ENCODE measurements at regions not wholly inside any gene's neighbourhood (a gene's known extent, or its start where the extent isn't known, plus 50 kb on each side); places are given as distances from the start of the nearest gene placed in this dataset.

GRCh38 chr19:30788105-30788765 lies 416.1 kb downstream of the ZNF536 start:
- TF ChIP-seq GATA2 (IDR thresholded peaks at IDR 0.05; ENCODE audit: low read depth, low read length) (no peak), GATA3 (IDR thresholded peaks at IDR 0.05; ENCODE audit: low read depth, low read length) (no peak)

DNA sequence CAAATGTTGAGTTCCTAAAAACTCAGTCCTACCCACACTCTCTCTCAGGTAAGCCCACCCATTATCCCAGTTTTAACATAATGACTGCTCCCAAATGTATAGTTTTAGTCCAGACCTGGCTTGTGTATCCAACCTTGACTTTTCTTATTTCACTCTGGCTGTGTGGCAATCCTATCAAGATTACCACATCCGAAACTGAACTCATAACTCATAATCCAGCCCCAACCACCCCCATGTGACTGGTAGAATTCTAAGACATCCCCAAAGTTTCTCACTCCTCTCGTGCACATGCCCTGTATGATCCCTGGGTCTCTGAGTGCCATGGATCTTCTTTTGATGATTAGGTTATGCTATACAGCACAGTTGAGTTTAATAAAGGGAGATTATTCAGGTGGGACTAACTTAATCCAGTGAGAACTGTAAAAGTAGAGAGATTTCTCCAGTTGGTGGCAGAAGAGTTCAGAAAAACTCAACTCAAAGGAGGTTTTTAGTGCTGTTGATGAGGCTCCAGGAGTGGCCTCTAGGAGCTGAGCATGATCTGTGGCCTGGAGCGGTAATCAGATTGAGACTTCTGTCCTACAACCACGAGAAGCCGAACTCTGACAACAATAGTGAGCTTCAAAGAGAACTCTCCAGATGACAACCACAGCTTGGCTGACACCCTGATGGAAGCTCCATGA lies 413.4 kb downstream of the ZNF536 start:
- TF ChIP-seq GATA2 (IDR thresholded peaks at IDR 0.05; ENCODE audit: low read depth, low read length) = no peak
- no peak for TF ChIP-seq GATA3 (IDR thresholded peaks at IDR 0.05; ENCODE audit: low read depth, low read length)

- TF ChIP-seq GATA3 (IDR thresholded peaks at IDR 0.05; ENCODE audit: low read depth, low read length) = no peak
- no peak for TF ChIP-seq GATA2 (IDR thresholded peaks at IDR 0.05; ENCODE audit: low read depth, low read length)
Measured at GRCh38 chr19:30784850-30785457, 412.8 kb downstream of the ZNF536 start.

- no peak for TF ChIP-seq GATA3 (IDR thresholded peaks at IDR 0.05; ENCODE audit: low read depth, low read length)
- no peak for TF ChIP-seq GATA2 (IDR thresholded peaks at IDR 0.05; ENCODE audit: low read depth, low read length)
Measured at GRCh38 chr19:30783936-30784335, 411.8 kb downstream of the ZNF536 start.

DNA sequence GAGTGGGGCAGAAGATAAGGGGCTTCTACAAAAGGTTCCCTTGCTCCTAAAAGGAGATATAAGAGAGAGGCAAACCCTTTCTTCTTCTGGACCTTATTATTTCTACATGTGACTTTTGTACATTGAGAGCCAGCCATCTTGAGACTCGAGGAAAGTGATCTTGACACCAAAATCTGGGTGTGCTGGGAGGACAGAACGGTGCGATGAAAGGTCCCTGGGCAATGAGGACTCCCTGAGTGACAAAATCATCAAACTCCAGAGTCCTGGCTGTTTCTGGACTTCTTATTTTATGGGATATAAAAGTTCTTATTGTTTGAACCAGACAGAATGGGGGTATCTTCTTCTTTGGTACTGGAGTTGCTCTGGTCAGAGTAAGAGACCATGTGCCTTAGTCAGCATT lies 411.0 kb downstream of the ZNF536 start:
- TF ChIP-seq GATA2 (IDR thresholded peaks at IDR 0.05; ENCODE audit: low read depth, low read length) (no peak), GATA3 (IDR thresholded peaks at IDR 0.05; ENCODE audit: low read depth, low read length) (no peak)

DNA sequence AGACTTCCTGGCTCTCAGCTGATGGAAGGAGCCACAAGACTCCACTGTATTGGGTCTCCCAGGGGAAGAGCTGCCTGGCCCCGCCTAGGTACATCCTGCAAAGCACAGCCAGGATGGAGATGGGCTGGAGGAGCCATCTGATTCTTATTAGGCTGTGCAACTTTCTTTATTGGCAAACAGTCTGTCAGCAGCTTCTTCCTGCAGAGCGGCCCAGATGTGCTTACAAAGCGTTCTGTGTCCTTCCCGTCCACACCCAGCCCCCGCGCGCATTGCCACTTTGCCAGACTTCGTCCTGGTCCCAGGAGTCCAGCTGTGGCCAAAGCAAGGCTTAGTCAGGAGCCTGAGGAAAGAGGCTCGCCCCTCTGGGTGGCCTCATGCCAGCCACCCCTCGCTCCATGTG lies 409.3 kb downstream of the ZNF536 start:
- TF ChIP-seq GATA2 (IDR thresholded peaks at IDR 0.05; ENCODE audit: low read depth, low read length) (no peak), GATA3 (IDR thresholded peaks at IDR 0.05; ENCODE audit: low read depth, low read length) (no peak)

DNA sequence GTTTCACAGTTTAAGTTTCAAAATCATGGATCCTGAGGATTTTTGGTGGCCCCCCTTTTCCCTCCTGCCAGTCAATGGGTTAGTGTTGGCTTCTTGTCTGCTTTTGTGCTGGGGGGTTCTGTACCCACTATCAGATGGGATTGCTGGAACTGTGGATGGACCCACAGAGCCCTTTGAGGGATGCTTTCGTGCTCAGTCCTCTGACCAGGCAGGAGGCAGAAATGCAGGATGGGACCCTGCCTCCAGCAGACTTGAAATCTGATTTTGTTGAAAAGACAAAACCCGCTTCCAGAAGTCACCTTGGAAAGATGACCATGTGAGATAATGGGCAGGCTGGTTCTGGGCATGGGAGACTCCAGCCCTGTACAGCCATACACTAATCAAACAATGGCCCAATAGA lies 408.9 kb downstream of the ZNF536 start:
- TF ChIP-seq GATA2 (IDR thresholded peaks at IDR 0.05; ENCODE audit: low read depth, low read length) (no peak), GATA3 (IDR thresholded peaks at IDR 0.05; ENCODE audit: low read depth, low read length) (no peak)

- TF ChIP-seq GATA3 (IDR thresholded peaks at IDR 0.05; ENCODE audit: low read depth, low read length) (no peak), GATA2 (IDR thresholded peaks at IDR 0.05; ENCODE audit: low read depth, low read length) (no peak)
Measured at GRCh38 chr19:30780456-30780855, 408.3 kb downstream of the ZNF536 start.

GRCh38 chr19:30780032-30780431 lies 407.8 kb downstream of the ZNF536 start:
- TF ChIP-seq GATA2 (IDR thresholded peaks at IDR 0.05; ENCODE audit: low read depth, low read length) (no peak), GATA3 (IDR thresholded peaks at IDR 0.05; ENCODE audit: low read depth, low read length) (no peak)

GRCh38 chr19:30778961-30779715 lies 407.0 kb downstream of the ZNF536 start:
- TF ChIP-seq GATA2 (IDR thresholded peaks at IDR 0.05; ENCODE audit: low read depth, low read length) (no peak), GATA3 (IDR thresholded peaks at IDR 0.05; ENCODE audit: low read depth, low read length) (no peak)

DNA sequence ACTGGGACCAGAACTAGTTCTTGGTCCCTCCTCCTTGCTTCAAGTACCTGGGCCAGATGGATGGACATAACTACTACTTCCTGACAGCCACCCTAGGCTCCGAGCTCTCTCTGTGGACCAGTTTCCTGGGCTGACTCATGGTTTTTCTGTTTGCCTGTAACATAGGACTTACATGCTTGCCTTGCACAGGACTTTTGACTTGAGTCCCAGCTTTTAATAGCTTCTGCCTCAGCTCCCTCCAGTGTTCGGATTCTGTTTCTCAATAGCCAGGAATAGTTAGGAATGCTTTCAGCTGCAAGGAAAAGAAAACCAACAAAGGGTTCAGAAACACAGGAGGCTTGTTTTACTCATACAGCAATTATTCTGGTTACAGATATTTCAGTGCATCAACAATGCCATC lies 405.9 kb downstream of the ZNF536 start:
- TF ChIP-seq GATA2 (IDR thresholded peaks at IDR 0.05; ENCODE audit: low read depth, low read length) (no peak), GATA3 (IDR thresholded peaks at IDR 0.05; ENCODE audit: low read depth, low read length) (no peak)

DNA sequence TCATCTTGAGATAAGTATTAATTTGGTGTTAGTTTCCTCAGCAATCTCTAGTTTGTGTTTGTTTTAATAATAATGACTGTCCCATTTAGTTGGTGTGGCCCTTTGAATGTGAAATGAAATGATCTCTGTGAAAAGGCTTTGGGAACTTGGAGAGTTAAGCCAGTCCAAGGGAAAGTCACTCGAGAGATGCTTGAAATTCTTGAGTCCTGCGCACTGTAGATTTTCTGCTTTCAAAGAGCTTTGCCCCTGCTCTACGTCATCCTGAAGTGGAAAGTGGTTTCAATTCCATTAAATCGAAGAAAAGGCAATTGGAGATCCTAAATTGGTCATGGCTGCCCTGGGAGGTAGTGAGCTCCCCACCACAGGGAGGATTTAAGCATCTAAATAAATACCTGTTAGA lies 403.8 kb downstream of the ZNF536 start:
- no peak for TF ChIP-seq GATA3 (IDR thresholded peaks at IDR 0.05; ENCODE audit: low read depth, low read length)
- TF ChIP-seq GATA2 (IDR thresholded peaks at IDR 0.05; ENCODE audit: low read depth, low read length) = no peak

- TF ChIP-seq GATA2 (IDR thresholded peaks at IDR 0.05; ENCODE audit: low read depth, low read length) = no peak
- TF ChIP-seq GATA3 (IDR thresholded peaks at IDR 0.05; ENCODE audit: low read depth, low read length) = no peak
Measured at GRCh38 chr19:30774252-30774766, 402.1 kb downstream of the ZNF536 start.

DNA sequence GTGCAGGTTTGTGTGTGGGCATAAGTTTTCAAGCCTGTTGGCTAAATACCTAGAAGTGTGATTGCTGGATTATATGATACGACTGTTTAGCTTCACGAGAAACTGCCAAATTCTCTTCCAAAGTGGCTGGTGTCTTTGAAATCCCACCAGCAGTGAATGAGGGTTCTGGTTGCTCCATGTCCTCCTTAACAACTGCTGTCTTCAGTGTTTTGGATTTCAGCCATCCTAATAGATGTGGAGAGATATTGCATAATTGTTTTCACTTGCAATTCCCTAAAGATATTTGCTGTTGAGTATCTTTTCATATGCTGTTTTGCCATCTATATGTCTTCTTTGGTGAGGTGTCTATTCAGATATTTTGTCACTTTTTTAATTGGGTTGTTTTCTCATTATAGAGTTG lies 390.5 kb downstream of the ZNF536 start:
- TF ChIP-seq GATA3 (IDR thresholded peaks at IDR 0.05; ENCODE audit: low read depth, low read length) = no peak
- TF ChIP-seq GATA2 (IDR thresholded peaks at IDR 0.05; ENCODE audit: low read depth, low read length) = no peak
